ENCODE measurements at regions not wholly inside any gene's neighbourhood (a gene's known extent, or its start where the extent isn't known, plus 50 kb on each side); places are given as distances from the start of the nearest gene placed in this dataset.

DNA sequence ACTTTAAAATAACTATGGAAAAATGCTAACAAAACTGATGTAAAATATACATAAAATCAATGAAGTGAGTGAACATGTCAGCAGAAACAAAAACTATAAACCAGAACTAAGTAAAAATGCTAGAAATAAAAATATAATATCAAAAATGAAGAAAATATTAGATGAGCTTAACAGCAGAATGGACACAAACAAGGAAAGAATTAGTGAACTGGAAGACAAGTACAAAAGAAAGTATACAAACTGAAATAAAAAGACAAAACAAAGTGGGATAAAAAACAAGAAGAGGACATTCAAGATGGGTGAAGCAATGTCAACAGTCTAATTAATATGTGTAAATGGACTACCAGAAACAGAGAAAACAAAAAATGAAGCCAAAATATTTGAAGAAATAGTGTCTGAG is 339.2 kb downstream of the NXPE2 start:
- Histone ChIP-seq H3K4me2 (no peak overlapping the region), H2AFZ (replicated peaks) (no peak overlapping the region), H3K4me3 (no peak overlapping the region), H3K9ac (no peak overlapping the region), H3K79me2 (ENCODE audit: low read depth) (no peaks in the 10 kb centered on the region), H3F3A (ENCODE audit: low read depth) (no peaks in the 10 kb centered on the region), H4K20me1 (ENCODE audit: low read depth) (no peaks in the 10 kb centered on the region), H3K36me3 (peaks cover 4% of the 10 kb centered on the region), H3K27ac (no peak overlapping the region), H3K4me1 (no peaks in the 10 kb centered on the region), H3K27me3 (no peaks in the 10 kb centered on the region), H3K9me3 (ENCODE audit: low read depth) (peaks cover 13% of the 10 kb centered on the region)
- no peak for DNase-seq (ENCODE audit: low spot score)
- Mint-ChIP-seq H3K27me3 (ENCODE audit: insufficient read depth, low read depth) (peaks cover 2% of the 10 kb centered on the region), H3K4me1 (no peaks in the 10 kb centered on the region), H3K9me3 (peaks cover 29% of the 10 kb centered on the region), H3K27ac (no peak overlapping the region), H3K4me3 (no peak overlapping the region), H3K36me3 (no peaks in the 10 kb centered on the region)
- no peak for TF ChIP-seq EZH2 (IDR thresholded peaks at IDR 0.05)
- no peak for TF ChIP-seq EZH2phosphoT487 (IDR thresholded peaks at IDR 0.05)

DNA sequence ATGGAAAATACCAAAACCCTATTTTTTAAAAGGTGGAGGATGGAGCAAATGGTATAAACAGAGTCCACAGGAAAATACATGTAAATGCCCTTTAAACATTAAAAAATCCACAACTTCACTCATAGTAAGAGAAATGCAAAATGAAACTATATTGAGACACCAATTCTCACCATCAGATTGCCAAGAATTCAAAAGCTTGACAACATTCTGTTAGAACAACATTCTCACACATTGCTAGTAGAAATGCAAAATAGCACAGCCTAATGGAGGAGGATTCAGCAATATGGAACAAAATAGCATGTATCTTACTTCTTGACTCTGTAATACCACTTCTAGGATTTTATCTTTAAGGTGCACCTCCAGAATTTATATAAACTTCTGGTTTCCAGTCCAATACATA is 351.8 kb downstream of the NXPE2 start:
- no peak overlapping the region for H3K4me3 ChIP-seq
- no peak overlapping the region for H3K4me3 Mint-ChIP-seq
- no peak overlapping the region for H3K27ac Mint-ChIP-seq
- TF ChIP-seq EZH2phosphoT487 (IDR thresholded peaks at IDR 0.05), result no peak
- no peak for TF ChIP-seq EZH2 (IDR thresholded peaks at IDR 0.05)
- TF ChIP-seq, protein P1, sequence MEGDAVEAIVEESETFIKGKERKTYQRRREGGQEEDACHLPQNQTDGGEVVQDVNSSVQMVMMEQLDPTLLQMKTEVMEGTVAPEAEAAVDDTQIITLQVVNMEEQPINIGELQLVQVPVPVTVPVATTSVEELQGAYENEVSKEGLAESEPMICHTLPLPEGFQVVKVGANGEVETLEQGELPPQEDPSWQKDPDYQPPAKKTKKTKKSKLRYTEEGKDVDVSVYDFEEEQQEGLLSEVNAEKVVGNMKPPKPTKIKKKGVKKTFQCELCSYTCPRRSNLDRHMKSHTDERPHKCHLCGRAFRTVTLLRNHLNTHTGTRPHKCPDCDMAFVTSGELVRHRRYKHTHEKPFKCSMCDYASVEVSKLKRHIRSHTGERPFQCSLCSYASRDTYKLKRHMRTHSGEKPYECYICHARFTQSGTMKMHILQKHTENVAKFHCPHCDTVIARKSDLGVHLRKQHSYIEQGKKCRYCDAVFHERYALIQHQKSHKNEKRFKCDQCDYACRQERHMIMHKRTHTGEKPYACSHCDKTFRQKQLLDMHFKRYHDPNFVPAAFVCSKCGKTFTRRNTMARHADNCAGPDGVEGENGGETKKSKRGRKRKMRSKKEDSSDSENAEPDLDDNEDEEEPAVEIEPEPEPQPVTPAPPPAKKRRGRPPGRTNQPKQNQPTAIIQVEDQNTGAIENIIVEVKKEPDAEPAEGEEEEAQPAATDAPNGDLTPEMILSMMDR (IDR thresholded peaks at IDR 0.05), result no peak
- H3K79me2 ChIP-seq (ENCODE audit: low read depth), result no peaks in the 10 kb centered on the region
- no peaks in the 10 kb centered on the region for H3K4me1 ChIP-seq
- DNase-seq (ENCODE audit: low spot score), result no peak
- H3K36me3 Mint-ChIP-seq, result no peaks in the 10 kb centered on the region
- H3K27ac ChIP-seq, result no peak overlapping the region
- no peaks in the 10 kb centered on the region for H3K9me3 Mint-ChIP-seq
- H3K9ac ChIP-seq, result no peak overlapping the region
- H3K27me3 Mint-ChIP-seq (ENCODE audit: insufficient read depth, low read depth), result no peaks in the 10 kb centered on the region
- no peak overlapping the region for H2AFZ ChIP-seq (replicated peaks)
- no peaks in the 10 kb centered on the region for H3K36me3 ChIP-seq
- no peak overlapping the region for H3K4me2 ChIP-seq
- H3K27me3 ChIP-seq, result no peaks in the 10 kb centered on the region
- H3F3A ChIP-seq (ENCODE audit: low read depth), result no peaks in the 10 kb centered on the region
- no peaks in the 10 kb centered on the region for H3K9me3 ChIP-seq (ENCODE audit: low read depth)
- no peaks in the 10 kb centered on the region for H3K4me1 Mint-ChIP-seq
- H4K20me1 ChIP-seq (ENCODE audit: low read depth), result no peaks in the 10 kb centered on the region

DNA sequence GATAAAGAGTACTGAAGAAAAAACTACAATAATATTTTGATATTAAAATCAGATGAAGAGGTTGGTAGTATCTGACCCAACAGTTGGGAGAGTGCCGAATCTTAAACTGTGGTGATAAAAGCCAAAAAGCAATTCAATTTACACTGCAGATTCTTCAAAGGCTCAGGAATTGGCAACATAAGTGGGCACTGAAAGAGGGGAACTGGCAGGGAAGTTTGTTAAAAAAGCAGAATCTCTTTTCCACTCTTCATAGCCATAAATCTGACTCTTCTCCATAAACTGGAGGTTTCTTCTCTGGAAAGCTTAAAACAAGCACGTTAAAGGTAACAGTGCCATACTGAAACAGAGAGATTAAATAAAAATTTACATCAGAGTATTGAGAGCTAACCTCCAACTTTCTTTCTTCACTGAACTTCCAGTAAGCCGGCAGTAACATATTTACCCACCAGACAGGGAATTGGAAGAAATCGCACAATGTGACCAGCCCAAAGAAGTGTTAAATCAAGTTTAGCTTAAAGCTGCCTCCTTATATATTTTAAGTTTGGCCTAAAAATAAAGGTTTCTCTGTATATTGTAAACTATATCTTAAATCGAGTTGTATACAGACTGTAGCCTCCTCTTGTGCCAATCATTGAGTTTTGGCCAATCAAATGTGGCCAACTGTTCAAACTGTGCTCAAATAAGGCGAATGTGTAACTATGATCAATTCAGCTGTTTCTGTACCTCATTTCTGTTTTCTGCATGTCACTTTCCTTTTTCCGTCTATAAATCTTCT is 358.3 kb downstream of the NXPE2 start:
- Histone ChIP-seq H2AFZ (replicated peaks) (peak overlapping the region; percentile 3), H3K4me2 (no peak overlapping the region), H3K36me3 (no peaks in the 10 kb centered on the region), H3K9me3 (ENCODE audit: low read depth) (no peaks in the 10 kb centered on the region), H3K27ac (no peak overlapping the region), H3K4me1 (no peaks in the 10 kb centered on the region), H4K20me1 (ENCODE audit: low read depth) (no peaks in the 10 kb centered on the region), H3K79me2 (ENCODE audit: low read depth) (no peaks in the 10 kb centered on the region), H3K27me3 (no peaks in the 10 kb centered on the region), H3K9ac (no peak overlapping the region), H3F3A (ENCODE audit: low read depth) (no peaks in the 10 kb centered on the region), H3K4me3 (no peak overlapping the region)
- no peak overlapping the region for H3K27ac Mint-ChIP-seq
- H3K36me3 Mint-ChIP-seq, result no peaks in the 10 kb centered on the region
- H3K4me3 Mint-ChIP-seq, result no peak overlapping the region
- H3K27me3 Mint-ChIP-seq (ENCODE audit: insufficient read depth, low read depth), result no peaks in the 10 kb centered on the region
- H3K4me1 Mint-ChIP-seq, result no peaks in the 10 kb centered on the region
- H3K9me3 Mint-ChIP-seq, result peaks cover 6% of the 10 kb centered on the region
- DNase-seq (ENCODE audit: low spot score), result no peak
- no peak for TF ChIP-seq EZH2 (IDR thresholded peaks at IDR 0.05)
- TF ChIP-seq EZH2phosphoT487 (IDR thresholded peaks at IDR 0.05), result no peak
- TF ChIP-seq, protein P1 (IDR thresholded peaks at IDR 0.05), result no peak

DNA sequence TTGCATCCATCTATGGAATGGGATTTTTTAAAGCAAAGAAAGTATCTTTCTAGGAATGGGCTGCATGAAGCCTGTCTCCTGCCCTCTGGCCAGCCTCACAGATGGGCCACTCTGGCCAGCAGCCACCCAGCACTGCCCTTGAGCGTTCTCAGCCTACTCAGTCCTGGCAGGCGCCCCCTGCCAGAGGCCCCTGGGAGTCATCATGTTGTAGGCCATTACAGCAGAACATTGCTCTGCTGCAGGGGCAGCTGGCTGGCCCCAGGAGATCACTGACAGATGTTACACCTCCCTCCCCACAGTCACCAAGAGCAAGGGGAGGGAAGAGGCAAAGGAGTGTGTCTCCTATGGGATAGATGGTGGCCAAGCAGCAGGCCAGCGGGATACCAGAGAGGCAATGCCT is 363.7 kb downstream of the NXPE2 start:
- Mint-ChIP-seq H3K27me3 (ENCODE audit: insufficient read depth, low read depth) (no peaks in the 10 kb centered on the region), H3K27ac (no peak overlapping the region), H3K9me3 (peaks cover 5% of the 10 kb centered on the region), H3K4me1 (no peaks in the 10 kb centered on the region), H3K36me3 (no peaks in the 10 kb centered on the region), H3K4me3 (no peak overlapping the region)
- H3K27me3 ChIP-seq, result no peaks in the 10 kb centered on the region
- no peak overlapping the region for H3K27ac ChIP-seq
- H3F3A ChIP-seq (ENCODE audit: low read depth), result no peaks in the 10 kb centered on the region
- no peaks in the 10 kb centered on the region for H3K4me1 ChIP-seq
- H3K9ac ChIP-seq, result no peak overlapping the region
- no peaks in the 10 kb centered on the region for H3K36me3 ChIP-seq
- H4K20me1 ChIP-seq (ENCODE audit: low read depth), result no peaks in the 10 kb centered on the region
- DNase-seq (ENCODE audit: low spot score), result no peak
- H3K4me3 ChIP-seq, result no peak overlapping the region
- H2AFZ ChIP-seq (replicated peaks), result no peak overlapping the region
- no peaks in the 10 kb centered on the region for H3K9me3 ChIP-seq (ENCODE audit: low read depth)
- TF ChIP-seq EZH2phosphoT487 (IDR thresholded peaks at IDR 0.05) (no peak), EZH2 (IDR thresholded peaks at IDR 0.05) (no peak)
- TF ChIP-seq, protein P1 (IDR thresholded peaks at IDR 0.05), result peak; percentile 12
- H3K79me2 ChIP-seq (ENCODE audit: low read depth), result no peaks in the 10 kb centered on the region
- H3K4me2 ChIP-seq, result no peak overlapping the region

Measured in neural progenitor cell (in vitro differentiated cells).